Astrocyte (in vitro differentiated cells and primary cell): ENCODE measurements at regions not wholly inside any gene's neighbourhood (a gene's known extent, or its start where the extent isn't known, plus 50 kb on each side); places are given as distances from the start of the nearest gene placed in this dataset.

ENCODE experiments used
- CTCF ChIP-seq: IDR thresholded peaks from 2 replicates; pipeline ENCODE4 v1.5.1; 2011; ENCODE audit warnings: low read depth, mild to moderate bottlenecking, inconsistent platforms, low read length, moderate library complexity; ENCODE audit not compliant: insufficient read depth
- EZH2 ChIP-seq: IDR thresholded peaks from 2 replicates; pipeline ENCODE4 v1.6.1; 2012; ENCODE audit warnings: mild to moderate bottlenecking, low read length, inconsistent platforms; ENCODE audit not compliant: insufficient read depth

GRCh38 chr13:105805892-105806627 lies 729.4 kb downstream of the EFNB2 start:
- no peak for TF ChIP-seq CTCF
- TF ChIP-seq EZH2: no peak
